ENCODE measurements at regions not wholly inside any gene's neighbourhood (a gene's known extent, or its start where the extent isn't known, plus 50 kb on each side); places are given as distances from the start of the nearest gene placed in this dataset.
A peak's percentile ranks its signal among the peaks of the same experiment; 100 is the strongest.
"Not testable (repeated sequence)": the region's sequence is repeated elsewhere in the genome, so short reads cannot be mapped to it uniquely, and the experiment has no call there.

DNA sequence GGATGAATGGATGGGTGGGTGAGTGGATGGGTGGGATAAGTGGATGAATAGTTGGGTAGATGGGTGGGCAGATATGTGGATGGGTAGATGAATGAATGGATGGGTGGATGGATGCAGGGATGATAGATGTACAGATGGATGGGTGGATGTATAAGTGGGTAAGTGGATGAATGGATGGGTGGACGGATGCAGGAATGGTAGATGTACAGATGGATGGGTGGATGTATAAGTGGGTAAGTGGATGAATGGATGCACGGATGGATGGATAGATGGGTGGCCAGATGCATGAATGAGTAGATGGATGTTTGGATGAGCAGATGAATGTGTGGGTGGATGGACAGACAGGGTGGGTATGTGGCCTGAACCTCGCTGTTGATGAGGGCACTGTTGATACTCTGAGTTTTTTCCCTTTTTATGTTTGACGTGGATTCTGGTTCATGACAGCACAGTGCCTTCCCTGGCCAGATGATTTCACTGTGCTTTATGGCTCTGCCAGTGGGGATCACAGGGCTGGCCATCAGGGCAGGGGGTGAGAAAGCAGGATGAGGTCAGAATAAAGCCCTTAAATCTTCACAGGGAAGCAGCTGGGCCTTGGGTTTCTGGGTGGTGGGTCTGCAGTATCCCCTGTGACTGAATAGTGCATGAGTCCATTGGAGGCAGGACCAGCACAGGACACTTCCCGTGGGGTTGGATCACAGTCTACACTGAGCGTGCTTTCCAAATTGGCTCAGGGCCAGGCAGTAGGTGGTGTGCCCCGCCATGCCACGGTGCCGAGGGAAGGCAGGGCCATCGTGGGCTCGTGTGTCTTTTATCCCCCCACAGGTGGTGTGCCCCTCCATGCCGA is 213.2 kb downstream of the BANP start:
- DNase-seq (ENCODE audit: low read depth), result not testable (repeated sequence)

DNA sequence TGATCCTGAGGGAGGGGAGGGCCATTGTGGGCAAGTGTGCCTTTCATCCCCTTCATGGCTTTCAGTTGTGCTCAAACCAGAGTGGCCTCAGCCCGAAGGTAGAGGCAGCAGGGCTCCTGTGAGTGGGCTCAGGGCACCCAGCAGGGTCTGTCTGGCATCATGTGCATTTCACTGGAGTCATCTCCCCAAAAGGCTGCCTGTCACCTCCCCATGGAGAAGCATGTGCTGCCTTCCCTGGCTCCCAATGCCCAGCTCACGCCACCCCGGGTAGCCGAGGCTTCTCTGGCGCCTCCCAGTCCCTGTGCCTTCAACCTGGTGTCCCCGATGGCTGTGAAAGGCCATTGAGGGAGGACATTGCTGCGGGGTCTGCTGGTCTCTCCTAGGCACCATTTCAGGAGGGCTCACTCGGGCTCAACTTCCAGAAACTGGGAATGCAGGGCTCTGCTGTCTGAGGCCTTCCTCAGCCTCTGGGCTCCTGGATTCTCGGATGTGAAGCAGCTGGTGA is 213.9 kb downstream of the BANP start:
- DNase-seq (ENCODE audit: low read depth), result not testable (repeated sequence)

DNA sequence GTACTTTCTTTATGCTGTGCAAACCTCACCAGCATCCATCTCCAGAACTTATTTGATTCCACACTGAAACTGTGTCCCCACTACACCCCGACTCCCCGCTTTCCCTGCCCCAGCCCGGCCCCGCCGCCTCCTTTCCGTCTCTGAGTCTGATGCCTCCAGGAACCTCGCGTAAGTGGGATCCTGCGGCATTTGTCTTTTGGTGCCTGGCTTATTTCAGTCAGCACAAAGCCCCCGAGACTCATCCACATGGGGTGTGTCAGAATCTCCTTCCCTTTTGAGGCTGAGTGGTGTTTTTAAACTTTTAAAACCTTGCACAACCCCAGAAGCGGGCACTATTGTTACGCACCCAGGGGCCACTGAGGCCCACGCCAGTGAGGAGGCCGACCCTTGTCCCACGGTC is 214.4 kb downstream of the BANP start:
- DNase-seq (ENCODE audit: low read depth), result not testable (repeated sequence)

DNA sequence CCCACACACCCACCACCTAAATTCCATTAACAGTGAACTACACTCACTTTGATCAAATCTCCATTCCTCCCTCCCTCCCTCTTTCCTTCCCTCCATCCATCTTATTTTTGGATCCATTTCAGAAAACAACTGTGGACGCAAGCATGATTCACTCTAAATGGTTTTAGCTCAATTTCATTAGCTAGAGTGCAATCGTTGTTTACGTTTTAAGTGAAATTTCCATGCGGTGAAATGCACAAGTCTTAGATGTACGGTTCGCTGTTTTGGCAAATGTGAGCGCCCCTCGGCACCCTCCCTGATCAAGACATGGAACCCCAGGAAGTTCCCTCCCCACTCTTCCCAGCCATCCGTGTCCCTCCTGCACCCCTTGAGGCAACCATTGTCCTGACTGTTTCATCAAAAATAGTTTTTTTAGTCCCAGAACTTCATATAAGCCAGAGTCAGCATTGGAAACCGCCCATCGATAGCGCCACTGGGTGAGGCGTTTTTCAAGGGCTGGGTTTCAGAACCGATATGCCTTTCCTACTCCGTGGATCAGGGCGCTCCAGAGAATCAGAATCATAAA is 215.1 kb downstream of the BANP start:
- DNase-seq (ENCODE audit: low read depth), result not testable (repeated sequence)

DNA sequence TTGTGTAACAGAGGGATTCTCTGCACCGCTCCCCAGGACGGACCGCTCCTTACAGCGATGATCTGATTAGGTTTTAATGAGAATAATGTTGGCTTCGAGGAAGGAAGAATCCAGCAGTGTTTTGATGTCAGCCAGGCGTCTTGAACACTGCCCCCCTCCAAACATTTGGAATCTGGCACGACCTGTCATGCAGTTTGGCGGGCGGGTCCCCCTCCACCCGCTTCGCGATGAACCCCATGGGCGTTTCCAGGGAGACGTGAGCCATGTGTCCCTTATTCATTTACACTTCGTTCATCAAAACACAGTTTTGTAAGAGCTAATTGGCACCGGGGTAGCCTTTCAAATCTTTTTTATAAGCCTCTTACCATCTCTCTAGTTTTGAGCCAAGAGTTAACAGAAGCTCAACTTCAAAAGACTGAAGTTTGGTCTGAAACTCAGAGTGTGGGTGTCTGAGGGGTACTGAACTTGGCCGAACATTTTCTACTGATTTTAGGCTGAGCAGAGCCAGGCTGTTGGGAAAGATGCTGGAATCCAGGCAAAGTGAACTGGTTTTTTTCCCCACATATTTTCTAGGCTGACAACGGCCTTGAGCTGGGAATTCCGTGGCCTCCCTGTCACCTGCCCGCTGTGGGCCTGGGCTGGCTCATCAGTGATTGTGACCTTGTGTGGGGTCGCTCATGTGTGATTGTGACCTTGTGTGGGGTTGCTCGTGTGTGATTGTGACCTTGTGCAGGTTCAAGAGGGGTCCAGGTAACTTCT is 214.8 kb upstream of the ZNF469 start:
- not testable (repeated sequence) for DNase-seq (ENCODE audit: low read depth)

DNA sequence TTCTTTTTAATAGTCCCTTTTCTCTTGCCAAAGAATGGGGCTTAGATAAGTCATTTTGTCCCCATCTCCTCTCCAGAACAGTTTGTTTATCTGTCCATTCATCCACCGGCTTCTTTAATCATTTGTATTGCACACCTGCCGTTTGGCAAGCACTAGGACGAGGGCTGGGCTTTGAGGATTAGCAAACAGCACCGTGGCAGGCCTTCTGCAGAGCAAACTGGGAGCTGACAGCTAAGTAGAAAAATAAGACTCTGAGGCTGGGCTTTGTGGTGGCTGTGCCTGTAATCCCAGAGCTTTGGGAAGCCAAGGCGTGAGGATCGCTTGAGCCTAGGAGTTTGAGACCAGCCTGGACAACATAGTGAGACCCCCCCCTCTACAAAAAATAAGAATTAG is 214.2 kb upstream of the ZNF469 start:
- not testable (repeated sequence) for DNase-seq (ENCODE audit: low read depth)

DNA sequence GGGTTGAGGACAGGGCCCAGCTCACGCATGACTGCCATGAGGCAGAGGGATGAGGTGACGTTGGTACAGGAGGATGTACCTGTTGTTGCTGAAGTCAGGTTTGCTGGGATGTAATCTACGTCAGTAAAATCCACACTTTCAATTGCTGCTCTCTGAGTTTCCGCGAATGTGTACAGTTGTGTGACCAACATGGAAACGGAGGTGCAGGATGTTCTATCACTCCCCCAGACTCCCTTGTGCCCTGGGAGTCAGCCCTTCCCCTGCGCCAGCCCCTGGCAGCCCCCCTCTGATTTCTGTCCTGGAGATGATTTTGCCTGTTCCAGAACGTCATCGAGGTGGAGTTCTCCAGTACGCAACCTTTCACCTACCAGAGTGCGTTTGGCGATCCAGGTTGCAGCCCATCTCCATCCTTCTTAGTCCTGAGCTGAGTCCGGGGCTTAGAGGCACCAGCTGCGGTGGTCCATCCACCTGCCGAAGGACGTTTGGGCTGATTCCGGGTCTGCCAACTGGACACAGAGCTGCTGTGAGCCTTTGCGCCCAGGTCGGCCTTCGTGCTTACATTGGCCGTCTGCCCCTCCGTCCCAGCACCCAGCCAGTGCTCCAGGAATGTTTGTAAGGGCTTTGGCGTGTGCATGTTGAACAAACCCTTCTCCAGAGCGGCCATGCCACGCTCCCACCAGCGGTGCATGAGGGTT is 213.5 kb upstream of the ZNF469 start:
- not testable (repeated sequence) for DNase-seq (ENCODE audit: low read depth)

DNA sequence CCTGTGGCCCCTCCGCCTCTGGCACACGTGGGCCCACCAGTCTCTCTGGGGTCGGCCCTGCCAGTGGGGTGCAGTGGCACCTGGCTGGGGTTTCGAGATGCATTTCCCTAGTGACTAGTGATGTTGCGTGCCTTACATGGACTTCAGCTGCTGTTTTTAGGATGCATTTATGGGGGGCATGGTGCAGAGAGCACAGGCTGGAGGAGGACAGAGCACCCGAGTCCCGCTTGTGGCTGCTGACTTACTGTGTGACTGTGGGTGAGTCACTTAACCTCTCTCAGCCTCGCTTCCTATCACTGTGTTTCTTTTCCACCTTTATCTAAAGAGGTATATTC is 213.0 kb upstream of the ZNF469 start:
- not testable (repeated sequence) for DNase-seq (ENCODE audit: low read depth)

DNA sequence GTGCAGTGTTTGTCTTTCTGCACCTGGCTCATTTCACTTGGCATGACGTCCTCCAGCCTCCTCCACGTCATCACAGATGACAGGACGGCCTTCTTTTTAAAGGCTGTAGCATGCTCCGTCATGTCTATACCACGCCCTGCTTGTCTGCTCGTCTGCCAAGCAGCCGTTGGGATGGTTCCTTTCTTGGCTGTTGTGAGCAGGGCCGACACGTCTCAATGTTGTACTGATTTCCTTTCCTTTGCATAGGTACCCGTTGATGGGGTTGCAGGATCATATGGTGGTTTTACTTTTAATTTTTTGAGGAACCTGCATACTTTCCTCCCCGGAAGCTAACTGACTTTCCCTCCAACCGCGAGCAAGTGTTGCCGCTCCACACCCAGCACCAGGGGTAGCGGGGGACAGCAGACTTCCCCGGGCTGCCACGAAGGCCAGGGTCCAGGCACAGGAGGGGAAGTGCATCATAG is 212.2 kb upstream of the ZNF469 start:
- DNase-seq (ENCODE audit: low read depth), result no peak

DNA sequence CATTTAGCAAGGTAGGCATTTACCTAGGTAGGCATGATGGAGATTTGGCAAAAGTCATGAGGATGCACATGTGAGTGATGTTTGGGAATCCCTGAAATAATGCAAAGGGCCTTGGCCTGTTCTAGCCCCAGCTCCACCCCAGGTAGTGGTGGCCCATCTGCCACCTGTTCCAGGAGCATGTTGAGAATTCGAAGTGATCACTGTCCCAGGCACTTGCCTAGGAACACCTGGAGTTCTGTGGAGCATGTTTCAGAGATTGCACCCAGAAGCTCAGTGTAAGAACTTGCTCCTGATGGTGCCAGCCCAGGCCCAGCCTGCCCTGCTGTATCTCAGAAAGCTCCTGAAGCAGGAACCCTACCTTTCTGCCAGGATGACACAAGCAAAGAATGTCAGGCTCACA is 211.6 kb upstream of the ZNF469 start:
- DNase-seq (ENCODE audit: low read depth), result not testable (repeated sequence)

DNA sequence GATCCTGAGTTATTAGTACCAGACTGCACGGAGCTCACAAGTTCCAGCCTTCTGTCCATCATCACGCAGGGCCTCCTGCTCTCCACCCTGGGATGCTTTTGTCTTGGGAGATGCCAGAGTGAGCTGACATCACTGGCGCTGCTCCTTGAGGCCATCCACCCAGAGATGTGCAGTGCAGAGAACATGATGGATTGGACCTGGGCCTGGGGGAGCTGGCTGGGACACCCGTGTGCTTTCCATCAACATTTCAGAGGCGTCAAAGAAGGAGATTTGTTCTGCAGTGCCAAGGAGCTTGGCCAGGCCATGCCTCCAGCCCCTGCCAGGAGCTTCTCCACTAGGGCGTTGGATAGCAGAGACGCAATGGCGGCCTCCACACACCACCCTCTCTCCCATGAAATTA is 206.6 kb upstream of the ZNF469 start:
- DNase-seq (ENCODE audit: low read depth), result not testable (repeated sequence)

DNA sequence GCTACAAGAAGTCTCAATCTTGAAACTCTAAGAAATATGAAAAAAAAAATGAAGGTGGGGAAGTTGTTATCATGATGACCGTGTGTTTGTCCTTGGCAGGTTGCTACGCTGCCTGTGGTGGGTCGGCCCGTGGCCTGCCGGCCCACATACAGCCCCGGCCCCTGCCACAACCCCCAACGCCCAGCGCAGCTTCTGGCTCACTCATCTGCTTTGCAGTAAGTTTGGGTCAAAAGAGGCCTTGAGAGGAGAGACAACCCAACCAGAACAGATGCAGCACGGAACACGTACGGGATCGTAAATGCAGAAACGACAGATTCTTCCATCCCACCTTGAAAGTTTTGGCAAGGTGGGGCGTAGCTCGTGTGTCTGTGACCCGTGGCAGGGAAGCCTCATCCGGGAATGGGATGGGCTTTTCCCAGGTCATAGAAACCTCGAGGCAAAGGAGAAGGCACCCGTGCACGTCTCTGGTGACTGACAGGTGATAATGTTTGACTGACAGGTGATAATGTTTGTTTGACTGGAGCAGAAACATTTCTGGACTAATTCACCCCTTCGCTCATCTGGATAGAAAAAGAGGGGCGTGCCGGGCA is 206.1 kb upstream of the ZNF469 start:
- DNase-seq (ENCODE audit: low read depth), result not testable (repeated sequence)

DNA sequence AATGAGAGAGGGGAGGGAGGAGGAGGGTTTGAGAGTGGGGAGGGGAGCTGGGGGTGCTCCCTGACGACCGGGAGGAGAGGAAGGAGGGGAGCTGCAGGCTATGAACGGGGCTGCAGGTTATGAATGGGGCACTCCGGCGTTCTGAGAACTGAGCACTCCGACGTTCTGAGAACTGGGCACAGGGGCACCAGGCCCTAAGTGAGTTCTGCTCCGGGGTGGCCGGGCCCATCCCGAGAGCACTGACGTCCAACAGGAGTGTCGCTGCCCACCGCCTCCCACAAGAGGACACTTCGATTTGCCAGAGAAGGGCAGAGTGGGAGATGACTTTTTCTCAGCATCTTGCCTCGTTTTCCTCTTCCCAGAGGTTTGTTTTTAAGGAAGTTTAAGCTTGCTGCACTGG is 204.5 kb upstream of the ZNF469 start:
- DNase-seq (ENCODE audit: low read depth), result not testable (repeated sequence)

DNA sequence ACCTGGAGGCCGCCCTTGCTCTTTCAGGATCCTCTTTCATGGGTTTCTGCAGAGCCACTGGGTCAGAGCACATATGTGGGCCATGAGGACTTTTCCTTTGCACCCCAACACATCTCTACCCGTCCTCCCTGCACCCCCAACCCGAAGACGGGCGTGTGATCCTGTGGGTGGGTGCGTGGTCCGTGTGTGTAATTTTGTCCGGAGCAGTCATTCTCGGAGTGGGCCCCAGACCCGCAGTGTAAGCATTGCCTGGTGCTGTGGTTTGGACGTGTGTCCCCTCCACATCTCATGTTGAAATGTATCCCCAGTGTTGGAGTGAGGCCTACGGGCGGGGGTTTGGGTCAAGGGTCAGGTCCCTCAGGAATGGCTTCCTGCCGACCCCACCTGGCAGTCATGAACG is 203.9 kb upstream of the ZNF469 start:
- not testable (repeated sequence) for DNase-seq (ENCODE audit: low read depth)

DNA sequence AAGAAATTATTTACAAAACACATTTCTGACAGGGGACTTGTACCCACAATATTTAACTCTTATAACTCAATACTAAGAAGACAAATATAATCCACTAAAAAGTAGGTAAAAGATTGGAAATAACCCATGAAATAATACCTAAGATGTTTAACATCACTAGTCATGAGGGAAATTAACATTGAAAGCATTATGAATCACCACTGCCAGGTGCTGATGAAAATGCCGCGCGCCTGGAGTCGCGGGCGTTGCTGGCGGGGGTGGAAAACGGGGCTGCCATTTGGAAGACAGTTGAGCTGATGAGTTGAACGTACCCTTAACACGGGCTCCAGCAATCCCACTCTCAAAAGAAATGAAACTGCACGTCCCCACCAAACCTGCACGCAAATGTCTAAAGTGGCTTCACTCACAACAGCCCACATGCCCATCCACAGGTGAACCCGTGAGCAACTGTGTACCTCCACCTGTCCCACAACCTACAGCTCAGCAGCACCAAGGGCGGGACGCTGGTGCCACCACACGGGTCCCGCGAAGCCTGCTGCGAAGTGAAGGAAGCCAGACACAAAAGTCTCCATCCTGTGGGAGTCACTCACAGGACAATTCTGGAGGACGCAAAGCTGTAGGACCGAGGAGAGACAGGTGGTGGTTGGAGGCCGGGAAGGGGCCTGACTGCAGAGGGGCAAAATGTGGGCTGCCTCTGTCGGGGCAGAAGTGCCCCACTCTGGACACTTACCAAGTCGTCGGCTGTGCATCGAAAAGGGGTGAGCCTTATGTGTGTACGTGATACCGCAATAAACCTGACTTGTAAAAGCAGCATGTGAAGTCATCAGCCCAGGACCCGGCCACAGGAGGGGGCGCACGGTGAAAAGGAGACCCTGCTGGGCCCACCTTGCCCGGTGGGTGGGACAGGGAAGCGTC is 199.5 kb upstream of the ZNF469 start:
- not testable (repeated sequence) for DNase-seq (ENCODE audit: low read depth)

DNA sequence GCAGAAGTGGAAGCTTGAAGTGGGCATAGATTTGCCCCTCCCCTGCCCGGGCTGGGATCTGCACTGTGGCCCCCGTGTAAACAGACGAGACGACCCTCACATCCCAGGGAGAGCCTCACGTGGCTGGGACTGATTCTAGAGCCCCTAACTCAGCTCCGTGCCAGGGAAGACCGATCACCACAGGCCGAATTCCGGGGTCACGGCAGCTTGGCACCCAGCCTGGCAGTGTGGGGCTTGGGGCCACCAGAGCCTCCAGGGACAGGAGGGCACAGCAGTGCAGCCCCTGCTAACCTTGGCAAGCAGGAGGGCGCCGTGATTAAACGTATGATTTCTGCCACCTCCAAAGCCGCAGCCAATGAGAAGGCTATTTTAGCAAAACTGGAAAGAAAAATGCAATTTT is 198.7 kb upstream of the ZNF469 start:
- not testable (repeated sequence) for DNase-seq (ENCODE audit: low read depth)

DNA sequence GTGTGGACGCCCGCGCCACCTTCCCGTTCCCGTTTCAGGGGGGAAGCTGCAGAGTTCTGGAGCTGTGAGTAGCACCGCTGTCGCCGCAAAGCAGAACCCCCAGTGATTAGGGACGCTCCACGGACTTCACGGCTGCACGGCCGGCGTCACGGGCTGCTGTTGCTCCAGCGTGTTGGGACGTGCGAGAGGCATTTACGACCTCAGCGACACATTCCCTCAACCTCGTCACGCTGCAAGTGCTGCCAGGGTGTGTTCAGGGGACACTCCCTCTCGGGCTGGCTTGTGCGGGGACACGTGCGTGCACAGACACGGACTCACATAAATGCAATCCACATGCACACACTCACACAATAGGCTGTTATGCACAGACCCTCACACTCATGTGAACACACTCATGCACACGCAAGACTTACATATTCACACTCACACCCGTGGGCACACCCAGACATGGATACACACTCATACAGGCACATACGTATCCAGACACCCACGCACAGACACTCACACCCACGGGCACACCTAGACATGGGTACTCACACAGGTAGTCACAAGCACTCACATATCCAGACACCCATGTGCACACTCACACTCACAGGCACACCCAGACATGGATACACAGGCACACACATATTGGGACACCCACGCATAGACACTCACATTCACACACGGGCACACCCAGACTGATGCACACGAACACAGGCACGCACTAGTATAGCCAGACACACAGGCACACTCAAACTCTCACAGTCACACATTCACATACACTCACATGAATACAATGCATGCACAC is 198.0 kb upstream of the ZNF469 start:
- not testable (repeated sequence) for DNase-seq (ENCODE audit: low read depth)

DNA sequence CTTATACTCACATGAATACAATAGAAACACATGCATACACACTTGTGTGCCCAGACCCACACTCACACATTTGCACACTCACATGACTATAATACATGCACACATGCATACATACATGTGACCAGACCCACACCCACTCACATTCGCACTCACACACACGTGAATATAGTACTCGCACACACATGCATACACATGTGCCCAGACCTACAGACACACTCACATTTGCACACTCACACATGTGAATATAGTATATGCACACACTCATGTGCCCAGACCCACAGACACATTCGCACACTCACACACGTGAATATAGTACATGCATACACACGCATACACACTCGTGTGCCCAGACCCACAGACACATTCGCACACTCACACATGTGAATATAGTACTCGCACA is 197.4 kb upstream of the ZNF469 start:
- DNase-seq (ENCODE audit: low read depth), result not testable (repeated sequence)

DNA sequence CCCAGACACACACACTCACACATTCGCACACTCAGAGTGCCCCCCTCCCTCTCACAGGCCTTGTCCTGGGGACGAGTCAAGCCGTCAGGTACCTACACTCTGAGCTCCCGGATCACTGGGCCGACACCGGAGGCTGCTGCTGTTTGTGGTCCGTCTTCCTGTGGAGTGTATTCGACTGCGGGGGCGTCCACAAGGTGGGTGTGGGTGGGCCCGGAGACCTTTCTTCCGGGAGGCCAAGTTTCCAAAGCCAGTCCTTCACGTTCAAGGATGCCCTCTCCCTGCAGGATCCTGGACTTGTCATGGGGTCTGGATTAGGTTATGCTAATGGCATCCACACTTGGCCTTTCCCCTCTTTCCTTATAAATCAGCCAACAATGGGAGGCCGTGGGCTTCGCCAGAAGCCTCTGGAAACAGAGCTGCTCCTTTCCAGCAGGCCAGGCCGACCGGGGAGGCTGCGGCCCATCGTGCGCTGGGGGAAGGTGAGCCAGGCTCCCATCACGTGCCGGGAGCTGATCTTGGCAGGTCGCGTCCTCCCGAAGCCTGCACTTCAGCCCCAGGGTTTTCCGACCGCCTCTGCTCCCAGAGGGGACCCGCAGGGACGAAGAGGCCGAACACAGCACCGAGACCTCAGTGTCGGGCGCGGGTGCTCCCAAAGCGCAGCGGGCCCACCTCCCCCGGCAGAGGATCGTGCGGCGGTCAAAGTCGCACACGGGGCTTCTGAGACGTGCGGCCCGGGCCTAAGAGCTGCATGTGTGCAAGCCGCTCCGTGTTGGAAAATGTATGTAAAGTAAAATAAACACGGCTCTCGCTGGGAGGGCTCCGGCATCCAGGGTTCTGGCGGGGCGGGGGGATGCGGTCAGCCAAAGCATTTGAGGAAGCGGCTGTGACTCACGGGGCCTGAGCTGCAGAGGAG is 196.5 kb upstream of the ZNF469 start:
- DNase-seq (ENCODE audit: low read depth), result peak; percentile 32

Measured in non-pigmented ciliary epithelial cell (primary cell).